ENCODE measurements at regions not wholly inside any gene's neighbourhood (a gene's known extent, or its start where the extent isn't known, plus 50 kb on each side); places are given as distances from the start of the nearest gene placed in this dataset.

- H3K9me3 ChIP-seq (ENCODE audit: low read depth), result no peaks in the 10 kb centered on the region
- DNase-seq (ENCODE audit: low spot score), result no peak
- no peaks in the 10 kb centered on the region for H3K79me2 ChIP-seq
- TF ChIP-seq CTCF (IDR thresholded peaks at IDR 0.05; ENCODE audit: poor library complexity) (no peak), EZH2 (IDR thresholded peaks at IDR 0.05; ENCODE audit: borderline replicate concordance) (no peak)
- no peaks in the 10 kb centered on the region for H4K20me1 ChIP-seq (ENCODE audit: insufficient read depth, poor library complexity, severe bottlenecking)
- no peak overlapping the region for H2AFZ ChIP-seq
- no peaks in the 10 kb centered on the region for H3K27me3 ChIP-seq
- no peak overlapping the region for H3K4me2 ChIP-seq
- H3K9me2 ChIP-seq (replicated peaks; ENCODE audit: insufficient read depth), result no peaks in the 10 kb centered on the region
- no peaks in the 10 kb centered on the region for H3K36me3 ChIP-seq (replicated peaks; ENCODE audit: insufficient read depth, low read depth)
- H3K4me1 ChIP-seq (ENCODE audit: insufficient read depth), result no peaks in the 10 kb centered on the region
- H3K4me3 ChIP-seq, result no peak overlapping the region
- no peak overlapping the region for H3K27ac ChIP-seq
These were observed 159.8 kb downstream of the PALM2AKAP2 start for GRCh38 chr9:109939698-109940342.

GRCh38 chr9:109940561-109940960, 160.6 kb downstream of the PALM2AKAP2 start:
- Histone ChIP-seq H3K9me3 (ENCODE audit: low read depth) (no peaks in the 10 kb centered on the region), H3K79me2 (no peaks in the 10 kb centered on the region), H4K20me1 (ENCODE audit: insufficient read depth, poor library complexity, severe bottlenecking) (no peaks in the 10 kb centered on the region), H2AFZ (no peak overlapping the region), H3K27me3 (no peaks in the 10 kb centered on the region), H3K4me3 (no peak overlapping the region), H3K36me3 (replicated peaks; ENCODE audit: insufficient read depth, low read depth) (no peaks in the 10 kb centered on the region), H3K4me2 (no peak overlapping the region), H3K27ac (no peak overlapping the region), H3K9me2 (replicated peaks; ENCODE audit: insufficient read depth) (no peaks in the 10 kb centered on the region), H3K4me1 (ENCODE audit: insufficient read depth) (no peaks in the 10 kb centered on the region)
- no peak for TF ChIP-seq CTCF (IDR thresholded peaks at IDR 0.05; ENCODE audit: poor library complexity)
- DNase-seq (ENCODE audit: low spot score), result no peak
- 82% methylated on average over 3 of the region's 3 CpGs for WGBS (ENCODE audit: low lambda C conversion rate, missing lambda C conversion rate)

GRCh38 chr9:109941771-109942170, 161.8 kb downstream of the PALM2AKAP2 start:
- WGBS (ENCODE audit: low lambda C conversion rate, missing lambda C conversion rate), result 100% methylated on average over 1 of the region's 1 CpG
- no peak for TF ChIP-seq EZH2 (IDR thresholded peaks at IDR 0.05; ENCODE audit: borderline replicate concordance)
- TF ChIP-seq CTCF (IDR thresholded peaks at IDR 0.05; ENCODE audit: poor library complexity), result no peak
- no peak for TF ChIP-seq EZH2phosphoT487 (IDR thresholded peaks at IDR 0.05; ENCODE audit: low read depth, severe bottlenecking, unreplicated experiment)

GRCh38 chr9:109945573-109945972, 165.6 kb downstream of the PALM2AKAP2 start:
- Histone ChIP-seq H3K4me1 (ENCODE audit: insufficient read depth) (no peaks in the 10 kb centered on the region), H3K79me2 (no peaks in the 10 kb centered on the region), H3K9me2 (replicated peaks; ENCODE audit: insufficient read depth) (no peaks in the 10 kb centered on the region), H3K27me3 (no peaks in the 10 kb centered on the region), H3K4me3 (no peak overlapping the region), H2AFZ (no peak overlapping the region), H3K27ac (no peak overlapping the region), H3K36me3 (replicated peaks; ENCODE audit: insufficient read depth, low read depth) (no peaks in the 10 kb centered on the region), H4K20me1 (ENCODE audit: insufficient read depth, poor library complexity, severe bottlenecking) (no peaks in the 10 kb centered on the region), H3K9me3 (ENCODE audit: low read depth) (no peaks in the 10 kb centered on the region), H3K4me2 (no peak overlapping the region)
- DNase-seq (ENCODE audit: low spot score), result no peak
- TF ChIP-seq CTCF (IDR thresholded peaks at IDR 0.05; ENCODE audit: poor library complexity) (no peak), EZH2 (IDR thresholded peaks at IDR 0.05; ENCODE audit: borderline replicate concordance) (no peak), EZH2phosphoT487 (IDR thresholded peaks at IDR 0.05; ENCODE audit: low read depth, severe bottlenecking, unreplicated experiment) (no peak)
- 80% methylated on average over 1 of the region's 1 CpG for WGBS (ENCODE audit: low lambda C conversion rate, missing lambda C conversion rate)

More at GRCh38 chr9:109941771-109942170, 161.8 kb downstream of the PALM2AKAP2 start:
- no peaks in the 10 kb centered on the region for H3K4me1 ChIP-seq (ENCODE audit: insufficient read depth)
- H2AFZ ChIP-seq, result no peak overlapping the region
- H3K79me2 ChIP-seq, result no peaks in the 10 kb centered on the region
- no peaks in the 10 kb centered on the region for H3K9me2 ChIP-seq (replicated peaks; ENCODE audit: insufficient read depth)
- H3K27ac ChIP-seq, result no peak overlapping the region
- no peaks in the 10 kb centered on the region for H3K27me3 ChIP-seq
- no peak overlapping the region for H3K4me2 ChIP-seq
- H3K4me3 ChIP-seq, result no peak overlapping the region
- no peak for DNase-seq (ENCODE audit: low spot score)
- no peaks in the 10 kb centered on the region for H4K20me1 ChIP-seq (ENCODE audit: insufficient read depth, poor library complexity, severe bottlenecking)
- H3K9me3 ChIP-seq (ENCODE audit: low read depth), result no peaks in the 10 kb centered on the region
- no peaks in the 10 kb centered on the region for H3K36me3 ChIP-seq (replicated peaks; ENCODE audit: insufficient read depth, low read depth)

Data from hepatocyte (in vitro differentiated cells).